ENCODE measurements at regions not wholly inside any gene's neighbourhood (a gene's known extent, or its start where the extent isn't known, plus 50 kb on each side); places are given as distances from the start of the nearest gene placed in this dataset.

- no peak for DNase-seq (ENCODE audit: low spot score, unreplicated experiment)
- no peak overlapping the region for H3K4me3 Mint-ChIP-seq (ENCODE audit: low read depth)
- no peaks in the 10 kb centered on the region for H3K9me3 Mint-ChIP-seq (ENCODE audit: low read depth)
- H3K27ac Mint-ChIP-seq = peak overlapping the region; percentile 4
- no peak for TF ChIP-seq CTCF (IDR thresholded peaks at IDR 0.05; ENCODE audit: unreplicated experiment)
- no peaks in the 10 kb centered on the region for H3K36me3 Mint-ChIP-seq (ENCODE audit: insufficient read depth)
- peaks cover 9% of the 10 kb centered on the region for H3K4me1 Mint-ChIP-seq (ENCODE audit: low read depth)
- H3K27me3 Mint-ChIP-seq = no peaks in the 10 kb centered on the region
These were observed 220.8 kb upstream of the ZP4 start for GRCh38 chr1:238111516-238111915.

GRCh38 chr1:238111081-238111480 is 220.4 kb upstream of the ZP4 start:
- Mint-ChIP-seq H3K4me1 (ENCODE audit: low read depth) (peaks cover 9% of the 10 kb centered on the region), H3K27me3 (no peaks in the 10 kb centered on the region), H3K4me3 (ENCODE audit: low read depth) (no peak overlapping the region), H3K36me3 (ENCODE audit: insufficient read depth) (no peaks in the 10 kb centered on the region), H3K9me3 (ENCODE audit: low read depth) (no peaks in the 10 kb centered on the region), H3K27ac (peak overlapping the region; percentile 4)
- TF ChIP-seq CTCF (IDR thresholded peaks at IDR 0.05; ENCODE audit: unreplicated experiment) = no peak
- DNase-seq (ENCODE audit: low spot score, unreplicated experiment) = no peak

- H3K9me3 Mint-ChIP-seq (ENCODE audit: low read depth) = peaks cover 5% of the 10 kb centered on the region
- TF ChIP-seq CTCF (IDR thresholded peaks at IDR 0.05; ENCODE audit: unreplicated experiment) = no peak
- DNase-seq (ENCODE audit: low spot score, unreplicated experiment) = no peak
- peaks cover 9% of the 10 kb centered on the region for H3K4me1 Mint-ChIP-seq (ENCODE audit: low read depth)
- H3K36me3 Mint-ChIP-seq (ENCODE audit: insufficient read depth) = no peaks in the 10 kb centered on the region
- no peak overlapping the region for H3K27ac Mint-ChIP-seq
- H3K4me3 Mint-ChIP-seq (ENCODE audit: low read depth) = no peak overlapping the region
- no peaks in the 10 kb centered on the region for H3K27me3 Mint-ChIP-seq
These were observed 217.7 kb upstream of the ZP4 start for GRCh38 chr1:238108417-238108816.

- Mint-ChIP-seq H3K4me3 (ENCODE audit: low read depth) (no peak overlapping the region), H3K9me3 (ENCODE audit: low read depth) (peaks cover 5% of the 10 kb centered on the region), H3K27ac (no peak overlapping the region), H3K36me3 (ENCODE audit: insufficient read depth) (no peaks in the 10 kb centered on the region), H3K27me3 (no peaks in the 10 kb centered on the region), H3K4me1 (ENCODE audit: low read depth) (peaks cover 9% of the 10 kb centered on the region)
- no peak for TF ChIP-seq CTCF (IDR thresholded peaks at IDR 0.05; ENCODE audit: unreplicated experiment)
- no peak for DNase-seq (ENCODE audit: low spot score, unreplicated experiment)
These were observed 216.6 kb upstream of the ZP4 start for GRCh38 chr1:238107322-238107721.

GRCh38 chr1:238104752-238105151 is 214.0 kb upstream of the ZP4 start:
- peaks cover 9% of the 10 kb centered on the region for H3K9me3 Mint-ChIP-seq (ENCODE audit: low read depth)
- no peaks in the 10 kb centered on the region for H3K27me3 Mint-ChIP-seq
- no peak for TF ChIP-seq CTCF (IDR thresholded peaks at IDR 0.05; ENCODE audit: unreplicated experiment)
- H3K36me3 Mint-ChIP-seq (ENCODE audit: insufficient read depth) = no peaks in the 10 kb centered on the region
- H3K27ac Mint-ChIP-seq = no peak overlapping the region
- H3K4me1 Mint-ChIP-seq (ENCODE audit: low read depth) = no peaks in the 10 kb centered on the region
- no peak overlapping the region for H3K4me3 Mint-ChIP-seq (ENCODE audit: low read depth)
- no peak for DNase-seq (ENCODE audit: low spot score, unreplicated experiment)

All from progenitor cell of endocrine pancreas (in vitro differentiated cells).